GM12878 (cell line): ENCODE measurements at regions not wholly inside any gene's neighbourhood (a gene's known extent, or its start where the extent isn't known, plus 50 kb on each side); places are given as distances from the start of the nearest gene placed in this dataset.

ENCODE experiments used
- ATAC-seq: fragments of 200-7000 bp; cut with Tn5 transposase; 3 replicates; pipeline ENCODE4 v1.9.1; 2020; ENCODE audit warnings: mild to moderate bottlenecking, moderate library complexity
- BruUV-seq: library from RNA; stranded (reverse); fragments of 400-500 nt; replicated peaks from 2 replicates; lab custom pipeline; 2021; lab: Mats Ljungman, UMichigan
- CTCF ChIA-PET: fragments of 300-600 bp; sonication (Branson Sonifier 250); formaldehyde crosslinking; extraction: SDS; loops from one replicate; lab custom pipeline; 2021; ENCODE audit warnings: inconsistent platforms; lab: Yijun Ruan, JAX
- POLR2A ChIA-PET: fragments of 350-600 bp; formaldehyde crosslinking; extraction: SDS; loops from one replicate; lab custom pipeline; 2021; ENCODE audit warnings: inconsistent platforms; lab: Charles Lee
- RAD21 ChIA-PET: fragments of 300-600 bp; sonication (Branson Sonifier 250); formaldehyde crosslinking; loops from one replicate; lab custom pipeline; 2023; ENCODE audit warnings: antibody characterized with exemption; ENCODE audit not compliant: unreplicated experiment; lab: Charles Lee
- SMC1A ChIA-PET: fragments of 300-600 bp; sonication (Branson Sonifier 250); formaldehyde crosslinking; loops from one replicate; lab custom pipeline; 2023; ENCODE audit not compliant: unreplicated experiment, uncharacterized antibody; lab: Charles Lee
- DNase-seq: peaks from one replicate; pipeline ENCODE4 v3.0.0-alpha.2; 2011; ENCODE audit warnings: low read depth, low spot score
- FAIRE-seq: peaks from 3 replicates; lab custom pipeline; 2011; peaks lifted over from hg19 to GRCh38; lab: Jason Lieb, UNC
- H2AFZ ChIP-seq: 2 replicates; pipeline ENCODE4 v1.6.0; 2011; ENCODE audit warnings: low read depth, low read length, control low read depth; ENCODE audit not compliant: control insufficient read depth
- H3K27ac ChIP-seq: 2 replicates; pipeline ENCODE4 v1.5.1; 2011; ENCODE audit warnings: control low read depth; ENCODE audit not compliant: control insufficient read depth, insufficient read depth
- H3K27me3 ChIP-seq, 2 experiments: replicated peaks in 1 of 2; 2 replicates each; pipeline versions ENCODE4 v1.6.0 to v1.6.1; 2011; ENCODE audit warnings: low read length in 1 of 2; ENCODE audit not compliant: control insufficient read depth in 2 of 2, insufficient read depth in 2 of 2
- H3K36me3 ChIP-seq, 2 experiments: 2 replicates each; pipeline ENCODE4 v1.5.1; 2011; ENCODE audit warnings: low read length in 1 of 2; ENCODE audit not compliant: control insufficient read depth in 2 of 2, insufficient read depth in 2 of 2
- H3K4me1 ChIP-seq: 2 replicates; pipeline ENCODE4 v1.6.1; 2011; ENCODE audit warnings: mild to moderate bottlenecking, low read length, moderate library complexity, mixed read lengths; ENCODE audit not compliant: control insufficient read depth, insufficient read depth
- H3K4me2 ChIP-seq: 2 replicates; pipeline ENCODE4 v1.6.0; 2011; ENCODE audit warnings: control low read depth; ENCODE audit not compliant: control insufficient read depth, insufficient read depth
- H3K4me3 ChIP-seq: fragments of 200-600 bp; sonication (generic); 2 replicates; pipeline ENCODE4 v1.5.1; 2016
- H3K79me2 ChIP-seq: 2 replicates; pipeline ENCODE4 v1.6.0; 2011; ENCODE audit warnings: low read length; ENCODE audit not compliant: control insufficient read depth, insufficient read depth
- H3K9ac ChIP-seq: 2 replicates; pipeline ENCODE4 v1.8.0; 2011; ENCODE audit warnings: low read length, control low read depth, mixed read lengths; ENCODE audit not compliant: control insufficient read depth, insufficient read depth
- H3K9me3 ChIP-seq: replicated peaks from 3 replicates; pipeline ENCODE4 v1.5.1; 2011; ENCODE audit warnings: mild to moderate bottlenecking, low read length; ENCODE audit not compliant: control insufficient read depth, insufficient read depth
- H4K20me1 ChIP-seq: 2 replicates; pipeline ENCODE4 v1.6.0; 2011; ENCODE audit not compliant: control insufficient read depth, insufficient read depth
- BRCA1 ChIP-seq: IDR thresholded peaks from 2 replicates; pipeline ENCODE4 v1.6.1; 2011; ENCODE audit warnings: low read depth, low read length, improper control_type of control experiment
- JUNB ChIP-seq: IDR thresholded peaks from 2 replicates; pipeline ENCODE4 v1.6.1; 2016; ENCODE audit warnings: antibody characterized with exemption, mild to moderate bottlenecking
- NFIC ChIP-seq: IDR thresholded peaks from 2 replicates; pipeline ENCODE4 v1.6.1; 2012; ENCODE audit warnings: low read depth, mild to moderate bottlenecking, inconsistent platforms, low read length, moderate library complexity
- NFYB ChIP-seq: IDR thresholded peaks from 2 replicates; pipeline ENCODE4 v1.6.1; 2011; ENCODE audit warnings: low read depth, mild to moderate bottlenecking, low read length, improper control_type of control experiment, moderate library complexity; ENCODE audit not compliant: insufficient read depth
- PAX5 ChIP-seq: IDR thresholded peaks from 2 replicates; pipeline ENCODE4 v1.6.1; 2011; ENCODE audit warnings: low read depth, low read length, borderline replicate concordance
- PML ChIP-seq: IDR thresholded peaks from 2 replicates; pipeline ENCODE4 v1.6.1; 2012; ENCODE audit warnings: low read length, inconsistent platforms
- RUNX3 ChIP-seq: IDR thresholded peaks from 2 replicates; pipeline ENCODE4 v1.6.1; 2012; ENCODE audit warnings: low read length, inconsistent platforms
- SP1 ChIP-seq: IDR thresholded peaks from one replicate; pipeline ENCODE4 v1.6.1; 2011; ENCODE audit warnings: low read depth, low read length
- WGBS: methylation state at CpG from one replicate; pipeline ENCODE4 v1.1.6; 2016; ENCODE audit warnings: low lambda C conversion rate; ENCODE audit not compliant: insufficient replicate concordance, insufficient coverage; ENCODE audit errors: missing lambda C conversion rate; 5-methylcytosine and 5-hydroxymethylcytosine counted together
- in situ Hi-C: fragments of 300-500 bp; cut with MboI; formaldehyde crosslinking; loops from 9 replicates; pipeline ENCODE4 v1.14.3; 2018; ENCODE audit warnings: mixed read lengths
- intact Hi-C: fragments of 100-400 bp; cut with micrococcal nuclease; formaldehyde crosslinking; loops from one replicate; pipeline ENCODE4 v1.14.2; 2022; ENCODE audit not compliant: unreplicated experiment
- TF ChIP-seq, protein P1 (sequence below): fragments of 450-650 bp; IDR thresholded peaks from 2 replicates; pipeline ENCODE4 v1.6.1; 2014; ENCODE audit warnings: mild to moderate bottlenecking
- TF ChIP-seq, protein P2 (sequence below): IDR thresholded peaks from 2 replicates; pipeline ENCODE4 v1.6.1; 2011; ENCODE audit warnings: mild to moderate bottlenecking, low read depth, low read length, moderate library complexity; ENCODE audit not compliant: insufficient replicate concordance
- TF ChIP-seq, protein P3 (sequence below): fragments of 450-650 bp; IDR thresholded peaks from 2 replicates; pipeline ENCODE4 v1.6.1; 2017; ENCODE audit warnings: low read depth, mild to moderate bottlenecking, moderate library complexity

DNA sequence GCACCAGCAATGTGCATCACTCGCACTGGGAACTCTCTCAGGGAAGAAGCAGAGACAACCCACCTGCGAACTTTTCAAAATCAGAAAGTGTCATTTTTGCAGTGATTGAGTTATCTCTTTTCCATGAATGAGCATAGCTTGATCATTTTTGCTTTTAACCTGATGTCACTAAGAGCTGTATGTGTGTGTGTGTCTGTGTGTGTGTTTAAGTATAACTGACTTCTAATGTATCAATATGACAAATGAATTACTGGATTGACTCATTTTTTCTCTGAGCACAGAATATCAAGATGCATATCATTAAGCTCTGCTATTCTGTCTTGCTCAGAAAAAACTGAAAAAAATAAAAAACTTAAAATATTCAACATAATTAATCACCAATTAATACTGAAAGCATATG is 548.9 kb upstream of the MARCKS start:
- intact Hi-C loops, result loop anchor here (5.0 kb wide), 2 partner anchors 74 to 154 kb away; no protein-coding TSS in a partner anchor
- WGBS, result 24% methylated on average over 2 of the region's 2 CpGs
- TF ChIP-seq, protein P1, sequence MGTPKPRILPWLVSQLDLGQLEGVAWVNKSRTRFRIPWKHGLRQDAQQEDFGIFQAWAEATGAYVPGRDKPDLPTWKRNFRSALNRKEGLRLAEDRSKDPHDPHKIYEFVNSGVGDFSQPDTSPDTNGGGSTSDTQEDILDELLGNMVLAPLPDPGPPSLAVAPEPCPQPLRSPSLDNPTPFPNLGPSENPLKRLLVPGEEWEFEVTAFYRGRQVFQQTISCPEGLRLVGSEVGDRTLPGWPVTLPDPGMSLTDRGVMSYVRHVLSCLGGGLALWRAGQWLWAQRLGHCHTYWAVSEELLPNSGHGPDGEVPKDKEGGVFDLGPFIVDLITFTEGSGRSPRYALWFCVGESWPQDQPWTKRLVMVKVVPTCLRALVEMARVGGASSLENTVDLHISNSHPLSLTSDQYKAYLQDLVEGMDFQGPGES, result no peak
- TF ChIP-seq NFIC (peak; percentile 37; the same call in 1 of the 2 replicates), JUNB (peak; percentile 86), PAX5 (no peak)
- H3K4me2 ChIP-seq, result no peak overlapping the region
- no peaks in the 10 kb centered on the region for H4K20me1 ChIP-seq
- CTCF ChIA-PET, result interaction anchor here (0.6 to 4.9 kb wide), 6 partner anchors 8 to 571 kb away, joined by 3 to 90 read pairs (median 4); no protein-coding TSS in a partner anchor
- ATAC-seq, result no peak; the same call in 2 of the 3 replicates
- H3K4me1 ChIP-seq, result no peaks in the 10 kb centered on the region
- no peak overlapping the region for H3K4me3 ChIP-seq
- no peak for FAIRE-seq
- H3K79me2 ChIP-seq, result no peaks in the 10 kb centered on the region
- H3K27me3 ChIP-seq, result no peaks in the 10 kb centered on the region
- no peaks in the 10 kb centered on the region for H3K9me3 ChIP-seq
- BruUV-seq, result no TSS peak
- SMC1A ChIA-PET, result interaction anchor here (0.8 to 4.8 kb wide), 6 partner anchors 11 to 577 kb away, joined by 3 to 52 read pairs (median 3); no protein-coding TSS in a partner anchor
- H3K9ac ChIP-seq, result no peak overlapping the region
- H2AFZ ChIP-seq, result no peak overlapping the region
- no peaks in the 10 kb centered on the region for H3K36me3 ChIP-seq
- POLR2A ChIA-PET, result no interaction called here
- in situ Hi-C loops, result loop anchor here (5.0 kb wide), 2 partner anchors 324 to 549 kb away; partner anchors contain the start of gene MARCKS
- RAD21 ChIA-PET, result interaction anchor here (0.8 to 1.6 kb wide), 4 partner anchors 13 to 571 kb away, joined by 3 to 9 read pairs (median 3); no protein-coding TSS in a partner anchor
- no peak overlapping the region for H3K27ac ChIP-seq
- no peak for DNase-seq

DNA sequence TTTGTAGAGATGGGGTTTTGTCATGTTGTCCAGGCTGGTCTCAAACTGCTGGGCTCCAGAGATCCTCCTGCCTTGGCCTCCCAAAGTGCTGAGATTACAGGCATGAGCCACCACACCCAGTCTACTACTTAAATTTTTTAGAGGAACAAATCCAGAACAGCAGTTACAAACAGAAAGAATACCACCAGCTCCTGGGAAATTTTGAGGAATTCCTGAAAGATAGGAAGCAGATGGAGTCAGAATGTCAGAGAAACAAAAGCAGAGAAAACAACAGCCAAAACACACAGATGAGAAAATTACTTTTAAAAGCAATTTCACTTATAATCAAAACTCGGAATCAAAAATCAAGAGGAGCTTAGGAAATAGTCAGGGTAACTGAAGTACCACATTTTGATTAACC is 543.3 kb upstream of the MARCKS start:
- H3K27me3 ChIP-seq, result no peaks in the 10 kb centered on the region
- intact Hi-C loops (no loop called here), in situ Hi-C loops (no loop called here)
- ATAC-seq (no peak), FAIRE-seq (no peak), DNase-seq (no peak)
- no peaks in the 10 kb centered on the region for H3K79me2 ChIP-seq
- no peaks in the 10 kb centered on the region for H3K9me3 ChIP-seq
- no peak overlapping the region for H3K4me2 ChIP-seq
- H4K20me1 ChIP-seq, result no peaks in the 10 kb centered on the region
- POLR2A ChIA-PET, result interaction anchor here (0.6 kb wide), 1 partner anchor 179 kb away, joined by 6 read pairs; no protein-coding TSS in a partner anchor
- no peak overlapping the region for H2AFZ ChIP-seq
- SMC1A ChIA-PET, result no interaction called here
- no peak overlapping the region for H3K9ac ChIP-seq
- no peaks in the 10 kb centered on the region for H3K36me3 ChIP-seq
- H3K27ac ChIP-seq, result no peak overlapping the region
- no peak overlapping the region for H3K4me3 ChIP-seq
- no TSS peak for BruUV-seq
- 100% methylated on average over 1 of the region's 1 CpG for whole genome bisulfite sequencing
- CTCF ChIA-PET, result interaction anchor here (1.6 kb wide), 1 partner anchor 566 kb away, joined by 5 read pairs; no protein-coding TSS in a partner anchor
- H3K4me1 ChIP-seq, result no peaks in the 10 kb centered on the region
- RAD21 ChIA-PET, result interaction anchor here (1.4 kb wide), 1 partner anchor 565 kb away, joined by 4 read pairs; no protein-coding TSS in a partner anchor
- no peak for TF ChIP-seq PML
- no peak for TF ChIP-seq SP1
- TF ChIP-seq, protein P2, sequence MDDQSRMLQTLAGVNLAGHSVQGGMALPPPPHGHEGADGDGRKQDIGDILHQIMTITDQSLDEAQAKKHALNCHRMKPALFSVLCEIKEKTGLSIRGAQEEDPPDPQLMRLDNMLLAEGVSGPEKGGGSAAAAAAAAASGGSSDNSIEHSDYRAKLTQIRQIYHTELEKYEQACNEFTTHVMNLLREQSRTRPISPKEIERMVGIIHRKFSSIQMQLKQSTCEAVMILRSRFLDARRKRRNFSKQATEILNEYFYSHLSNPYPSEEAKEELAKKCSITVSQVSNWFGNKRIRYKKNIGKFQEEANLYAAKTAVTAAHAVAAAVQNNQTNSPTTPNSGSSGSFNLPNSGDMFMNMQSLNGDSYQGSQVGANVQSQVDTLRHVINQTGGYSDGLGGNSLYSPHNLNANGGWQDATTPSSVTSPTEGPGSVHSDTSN, result no peak
- TF ChIP-seq NFYB, result no peak
- no peak for TF ChIP-seq BRCA1
- TF ChIP-seq RUNX3, result no peak
- TF ChIP-seq, protein P1, result no peak
- TF ChIP-seq, protein P3, sequence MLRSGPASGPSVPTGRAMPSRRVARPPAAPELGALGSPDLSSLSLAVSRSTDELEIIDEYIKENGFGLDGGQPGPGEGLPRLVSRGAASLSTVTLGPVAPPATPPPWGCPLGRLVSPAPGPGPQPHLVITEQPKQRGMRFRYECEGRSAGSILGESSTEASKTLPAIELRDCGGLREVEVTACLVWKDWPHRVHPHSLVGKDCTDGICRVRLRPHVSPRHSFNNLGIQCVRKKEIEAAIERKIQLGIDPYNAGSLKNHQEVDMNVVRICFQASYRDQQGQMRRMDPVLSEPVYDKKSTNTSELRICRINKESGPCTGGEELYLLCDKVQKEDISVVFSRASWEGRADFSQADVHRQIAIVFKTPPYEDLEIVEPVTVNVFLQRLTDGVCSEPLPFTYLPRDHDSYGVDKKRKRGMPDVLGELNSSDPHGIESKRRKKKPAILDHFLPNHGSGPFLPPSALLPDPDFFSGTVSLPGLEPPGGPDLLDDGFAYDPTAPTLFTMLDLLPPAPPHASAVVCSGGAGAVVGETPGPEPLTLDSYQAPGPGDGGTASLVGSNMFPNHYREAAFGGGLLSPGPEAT, result no peak
